PC-3 (cell line): ENCODE measurements at regions not wholly inside any gene's neighbourhood (a gene's known extent, or its start where the extent isn't known, plus 50 kb on each side); places are given as distances from the start of the nearest gene placed in this dataset.

Experiments
- EZH2 ChIP-seq: fragments of 300-600 bp; sonication (generic); IDR thresholded peaks from one replicate; pipeline ENCODE4 v1.6.1; 2017; ENCODE audit warnings: antibody characterized with exemption, mild to moderate bottlenecking, low read length; ENCODE audit not compliant: unreplicated experiment
- EZH2phosphoT487 ChIP-seq: fragments of 300-600 bp; sonication (generic); IDR thresholded peaks from 2 replicates; pipeline ENCODE4 v1.6.1; 2018; ENCODE audit warnings: mild to moderate bottlenecking, antibody characterized with exemption, low read length, borderline replicate concordance
- TF ChIP-seq, protein P1 (sequence below): fragments of 300-600 bp; sonication (generic); conservative IDR thresholded peaks from 2 replicates; pipeline ENCODE4 v1.5.1; 2017; ENCODE audit warnings: antibody characterized with exemption, low read depth, mild to moderate bottlenecking, low read length

DNA sequence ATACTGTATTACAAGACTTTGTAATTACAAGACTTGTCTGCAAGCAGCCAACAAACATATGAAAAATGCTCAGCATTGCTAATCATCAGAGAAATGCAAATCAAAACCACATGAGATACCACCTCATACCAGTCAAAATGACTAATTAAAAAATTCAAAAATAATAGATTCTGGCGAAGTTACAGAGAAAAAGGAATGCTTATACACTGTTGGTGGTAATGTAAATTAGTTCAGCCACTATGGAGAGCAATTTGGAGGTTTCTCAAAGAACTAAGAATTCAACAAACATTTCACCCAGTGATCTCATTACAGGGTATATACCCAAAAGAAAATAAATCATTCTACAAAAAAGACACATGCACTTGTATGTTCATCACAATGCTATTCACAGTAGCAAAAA lies 617.5 kb upstream of the CCDC54 start:
- TF ChIP-seq, protein P1, sequence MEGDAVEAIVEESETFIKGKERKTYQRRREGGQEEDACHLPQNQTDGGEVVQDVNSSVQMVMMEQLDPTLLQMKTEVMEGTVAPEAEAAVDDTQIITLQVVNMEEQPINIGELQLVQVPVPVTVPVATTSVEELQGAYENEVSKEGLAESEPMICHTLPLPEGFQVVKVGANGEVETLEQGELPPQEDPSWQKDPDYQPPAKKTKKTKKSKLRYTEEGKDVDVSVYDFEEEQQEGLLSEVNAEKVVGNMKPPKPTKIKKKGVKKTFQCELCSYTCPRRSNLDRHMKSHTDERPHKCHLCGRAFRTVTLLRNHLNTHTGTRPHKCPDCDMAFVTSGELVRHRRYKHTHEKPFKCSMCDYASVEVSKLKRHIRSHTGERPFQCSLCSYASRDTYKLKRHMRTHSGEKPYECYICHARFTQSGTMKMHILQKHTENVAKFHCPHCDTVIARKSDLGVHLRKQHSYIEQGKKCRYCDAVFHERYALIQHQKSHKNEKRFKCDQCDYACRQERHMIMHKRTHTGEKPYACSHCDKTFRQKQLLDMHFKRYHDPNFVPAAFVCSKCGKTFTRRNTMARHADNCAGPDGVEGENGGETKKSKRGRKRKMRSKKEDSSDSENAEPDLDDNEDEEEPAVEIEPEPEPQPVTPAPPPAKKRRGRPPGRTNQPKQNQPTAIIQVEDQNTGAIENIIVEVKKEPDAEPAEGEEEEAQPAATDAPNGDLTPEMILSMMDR, result no peak
- TF ChIP-seq EZH2 (no peak), EZH2phosphoT487 (no peak)
